ENCODE measurements at regions not wholly inside any gene's neighbourhood (a gene's known extent, or its start where the extent isn't known, plus 50 kb on each side); places are given as distances from the start of the nearest gene placed in this dataset.

DNA sequence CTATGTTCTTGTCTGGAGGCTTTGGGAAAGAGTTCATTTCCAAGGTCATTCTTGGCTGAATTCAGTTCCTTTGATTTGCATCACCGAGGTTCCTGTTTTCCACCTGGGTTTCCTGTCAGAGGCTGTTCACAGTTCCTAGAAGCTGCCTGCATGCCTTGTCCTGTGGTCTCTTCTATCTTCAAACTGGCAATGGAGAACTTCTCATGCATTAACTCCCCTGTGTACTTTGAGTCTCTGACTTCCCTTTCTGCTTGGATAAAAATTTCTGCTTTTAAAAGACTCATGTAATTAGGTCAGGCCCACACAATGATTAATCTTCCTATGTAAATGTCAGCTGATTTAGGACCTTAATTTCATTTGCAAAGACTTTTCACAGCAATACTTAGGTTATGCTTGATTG, 499.3 kb upstream of the FANCL start:
- DNase-seq = no peak
- Histone ChIP-seq H3K4me3 (no peak overlapping the region), H3K27ac (no peak overlapping the region), H3K9me3 (no peaks in the 10 kb centered on the region), H3K36me3 (no peaks in the 10 kb centered on the region), H3K27me3 (no peaks in the 10 kb centered on the region), H3K4me1 (no peaks in the 10 kb centered on the region)
- intact Hi-C loops (cut with DNase I; ENCODE audit: low total_unique reads) = no loop called here
- WGBS, 2 donors (ENCODE audit: low coverage in 1 of 2) = 60 to 71% methylated on average over 1 of the region's 1 CpG
- in situ Hi-C loops (cut with MboI; ENCODE audit: low pct_ligation_motif_present in 1 of 4, low pct_unique_long_range_greater_than_20kb in 1 of 4, low sequenced_read_pairs in 3 of 4) = no loop called here
- TF ChIP-seq POLR2A (IDR thresholded peaks at IDR 0.05) (no peak), POLR2AphosphoS5 (IDR thresholded peaks at IDR 0.05) (no peak), EP300 (IDR thresholded peaks at IDR 0.05; ENCODE audit: low read depth) (no peak)
- TF ChIP-seq, protein P1, sequence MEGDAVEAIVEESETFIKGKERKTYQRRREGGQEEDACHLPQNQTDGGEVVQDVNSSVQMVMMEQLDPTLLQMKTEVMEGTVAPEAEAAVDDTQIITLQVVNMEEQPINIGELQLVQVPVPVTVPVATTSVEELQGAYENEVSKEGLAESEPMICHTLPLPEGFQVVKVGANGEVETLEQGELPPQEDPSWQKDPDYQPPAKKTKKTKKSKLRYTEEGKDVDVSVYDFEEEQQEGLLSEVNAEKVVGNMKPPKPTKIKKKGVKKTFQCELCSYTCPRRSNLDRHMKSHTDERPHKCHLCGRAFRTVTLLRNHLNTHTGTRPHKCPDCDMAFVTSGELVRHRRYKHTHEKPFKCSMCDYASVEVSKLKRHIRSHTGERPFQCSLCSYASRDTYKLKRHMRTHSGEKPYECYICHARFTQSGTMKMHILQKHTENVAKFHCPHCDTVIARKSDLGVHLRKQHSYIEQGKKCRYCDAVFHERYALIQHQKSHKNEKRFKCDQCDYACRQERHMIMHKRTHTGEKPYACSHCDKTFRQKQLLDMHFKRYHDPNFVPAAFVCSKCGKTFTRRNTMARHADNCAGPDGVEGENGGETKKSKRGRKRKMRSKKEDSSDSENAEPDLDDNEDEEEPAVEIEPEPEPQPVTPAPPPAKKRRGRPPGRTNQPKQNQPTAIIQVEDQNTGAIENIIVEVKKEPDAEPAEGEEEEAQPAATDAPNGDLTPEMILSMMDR (IDR thresholded peaks at IDR 0.05) = no peak

DNA sequence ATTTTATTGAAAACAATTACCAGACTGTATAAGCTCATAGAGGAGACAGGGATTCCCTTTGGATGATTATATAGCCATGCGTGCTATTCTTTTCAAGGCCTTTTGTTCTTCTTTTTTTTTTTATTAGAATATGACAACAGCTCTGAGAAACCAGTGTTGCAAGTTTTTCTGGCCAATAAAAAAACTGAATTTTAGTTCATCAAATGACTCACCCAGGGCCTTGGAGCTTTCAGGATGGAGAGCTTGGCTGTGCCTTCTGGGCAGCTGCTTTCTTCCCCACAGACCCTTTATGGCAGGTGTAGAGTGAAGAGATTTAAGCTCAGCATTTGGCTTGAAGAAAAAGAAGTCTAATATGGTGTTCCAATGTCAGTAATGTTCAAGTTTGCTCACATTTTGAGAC, 497.9 kb upstream of the FANCL start:
- no peak for DNase-seq
- in situ Hi-C loops (cut with MboI; ENCODE audit: low pct_ligation_motif_present in 1 of 4, low pct_unique_long_range_greater_than_20kb in 1 of 4, low sequenced_read_pairs in 3 of 4) = no loop called here
- Histone ChIP-seq H3K9me3 (no peaks in the 10 kb centered on the region), H3K27me3 (no peaks in the 10 kb centered on the region), H3K4me3 (no peak overlapping the region), H3K36me3 (no peaks in the 10 kb centered on the region), H3K27ac (no peak overlapping the region), H3K4me1 (no peaks in the 10 kb centered on the region)
- 42% methylated on average over 1 of the region's 1 CpG; no CpG with 5 or more reads in 1 of the 2 donors for WGBS, 2 donors (ENCODE audit: low coverage in 1 of 2)
- TF ChIP-seq POLR2AphosphoS5 (IDR thresholded peaks at IDR 0.05) = no peak
- no peak for TF ChIP-seq EP300 (IDR thresholded peaks at IDR 0.05; ENCODE audit: low read depth)
- TF ChIP-seq, protein P1 (IDR thresholded peaks at IDR 0.05) = no peak
- no peak for TF ChIP-seq POLR2A (IDR thresholded peaks at IDR 0.05)
- intact Hi-C loops (cut with DNase I; ENCODE audit: low total_unique reads) = no loop called here

DNA sequence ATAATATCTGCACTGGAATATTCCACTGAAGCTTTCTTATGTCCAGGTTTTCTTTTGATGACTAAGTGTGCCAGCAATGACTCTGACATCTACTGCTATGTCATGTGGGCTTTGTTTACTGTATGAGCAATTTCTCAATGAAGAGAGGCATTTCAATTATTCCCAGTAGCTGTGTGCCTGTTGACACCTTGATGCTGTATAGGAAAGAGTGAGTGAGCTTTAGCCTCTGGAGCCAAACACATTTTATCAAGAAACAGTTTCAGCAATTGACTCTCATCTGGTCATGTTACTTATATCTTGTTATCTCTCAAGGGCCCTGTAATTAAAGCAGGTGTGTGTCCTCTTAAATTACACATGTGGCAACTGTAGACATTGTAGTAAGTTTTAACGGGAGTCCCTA, 493.2 kb upstream of the FANCL start:
- no peak for DNase-seq
- Histone ChIP-seq H3K27me3 (no peaks in the 10 kb centered on the region), H3K9me3 (no peaks in the 10 kb centered on the region), H3K4me1 (no peaks in the 10 kb centered on the region), H3K27ac (no peak overlapping the region), H3K36me3 (no peaks in the 10 kb centered on the region), H3K4me3 (no peak overlapping the region)
- intact Hi-C loops (cut with DNase I; ENCODE audit: low total_unique reads) (no loop called here), in situ Hi-C loops (cut with MboI; ENCODE audit: low pct_ligation_motif_present in 1 of 4, low pct_unique_long_range_greater_than_20kb in 1 of 4, low sequenced_read_pairs in 3 of 4) (no loop called here)
- WGBS, 2 donors (ENCODE audit: low coverage in 1 of 2) = 9 to 57% methylated on average over 1 of the region's 1 CpG
- TF ChIP-seq POLR2A (IDR thresholded peaks at IDR 0.05) (no peak), POLR2AphosphoS5 (IDR thresholded peaks at IDR 0.05) (no peak), EP300 (IDR thresholded peaks at IDR 0.05; ENCODE audit: low read depth) (no peak)
- TF ChIP-seq, protein P1 (IDR thresholded peaks at IDR 0.05) = no peak

DNA sequence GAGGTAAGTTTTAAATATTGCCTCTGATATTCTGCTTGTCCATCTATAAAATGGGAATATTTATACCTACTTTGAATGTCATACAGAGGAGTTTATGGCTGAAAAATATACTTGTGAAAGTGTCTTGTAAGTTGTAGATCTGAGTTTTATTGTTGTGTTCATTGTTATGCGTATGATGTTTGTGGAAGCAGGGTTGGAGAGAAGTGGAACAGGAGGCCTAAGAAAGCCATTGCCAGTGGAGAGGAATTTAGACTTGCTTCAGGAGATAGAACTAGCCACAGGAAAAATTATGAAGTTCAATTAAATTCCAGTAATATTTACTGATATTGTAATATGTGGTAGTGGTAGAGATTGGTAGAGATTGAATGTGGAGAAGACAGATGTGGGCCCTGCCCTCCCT, 491.9 kb upstream of the FANCL start:
- WGBS, 2 donors (ENCODE audit: low coverage in 1 of 2) = 97 to 100% methylated on average over 1 of the region's 1 CpG
- in situ Hi-C loops (cut with MboI; ENCODE audit: low pct_ligation_motif_present in 1 of 4, low pct_unique_long_range_greater_than_20kb in 1 of 4, low sequenced_read_pairs in 3 of 4) (no loop called here), intact Hi-C loops (cut with DNase I; ENCODE audit: low total_unique reads) (no loop called here)
- H3K36me3 ChIP-seq = no peaks in the 10 kb centered on the region
- no peak for TF ChIP-seq EP300 (IDR thresholded peaks at IDR 0.05; ENCODE audit: low read depth)
- TF ChIP-seq, protein P1 (IDR thresholded peaks at IDR 0.05) = no peak
- TF ChIP-seq POLR2A (IDR thresholded peaks at IDR 0.05) = no peak
- no peak for TF ChIP-seq POLR2AphosphoS5 (IDR thresholded peaks at IDR 0.05)
- no peaks in the 10 kb centered on the region for H3K9me3 ChIP-seq
- H3K27me3 ChIP-seq = no peaks in the 10 kb centered on the region
- no peak overlapping the region for H3K27ac ChIP-seq
- DNase-seq = no peak
- H3K4me1 ChIP-seq = no peaks in the 10 kb centered on the region
- H3K4me3 ChIP-seq = no peak overlapping the region

All from transverse colon (tissue), 4 donors.